Right atrium auricular region (tissue), 2 donors: ENCODE measurements at regions not wholly inside any gene's neighbourhood (a gene's known extent, or its start where the extent isn't known, plus 50 kb on each side); places are given as distances from the start of the nearest gene placed in this dataset.
"Not testable (repeated sequence)": the region's sequence is repeated elsewhere in the genome, so short reads cannot be mapped to it uniquely, and the experiment has no call there.

Source experiments
- DNase-seq: peaks from one replicate; pipeline ENCODE4 v3.0.0-alpha.2; 2019; ENCODE audit warnings: low spot score
- H3K27ac ChIP-seq, 2 donors: fragments of 200-600 bp; sonication (generic); 1 replicate in 1 of 2; 2 replicates in 1 of 2; pipeline ENCODE4 v1.5.1; 2016 to 2019
- H3K27me3 ChIP-seq, 2 donors: fragments of 200-600 bp; sonication (generic); one replicate each; pipeline versions ENCODE4 v1.5.1 to v1.6.0; 2017 to 2019
- H3K36me3 ChIP-seq: fragments of 200-600 bp; sonication (generic); one replicate; pipeline ENCODE4 v1.5.1; 2016
- H3K4me1 ChIP-seq, 2 donors: fragments of 200-600 bp; sonication (generic); one replicate each; pipeline versions ENCODE4 v1.5.1 to v1.6.0; 2017 to 2019
- H3K4me3 ChIP-seq, 2 donors: fragments of 200-600 bp; sonication (generic); 1 replicate in 1 of 2; 2 replicates in 1 of 2; pipeline ENCODE4 v1.5.1; 2017 to 2019; ENCODE audit warnings: mild to moderate bottlenecking in 1 of 2, moderate library complexity in 1 of 2
- H3K9me3 ChIP-seq, 2 donors: fragments of 200-600 bp; sonication (generic); one replicate each; pipeline ENCODE4 v1.5.1; 2019
- TF ChIP-seq, protein P1 (sequence below), 2 donors: fragments of 200-600 bp; sonication (generic); IDR thresholded peaks; one replicate each; pipeline ENCODE4 v1.5.1; 2019; ENCODE audit warnings: antibody characterized with exemption in 2 of 2

DNA sequence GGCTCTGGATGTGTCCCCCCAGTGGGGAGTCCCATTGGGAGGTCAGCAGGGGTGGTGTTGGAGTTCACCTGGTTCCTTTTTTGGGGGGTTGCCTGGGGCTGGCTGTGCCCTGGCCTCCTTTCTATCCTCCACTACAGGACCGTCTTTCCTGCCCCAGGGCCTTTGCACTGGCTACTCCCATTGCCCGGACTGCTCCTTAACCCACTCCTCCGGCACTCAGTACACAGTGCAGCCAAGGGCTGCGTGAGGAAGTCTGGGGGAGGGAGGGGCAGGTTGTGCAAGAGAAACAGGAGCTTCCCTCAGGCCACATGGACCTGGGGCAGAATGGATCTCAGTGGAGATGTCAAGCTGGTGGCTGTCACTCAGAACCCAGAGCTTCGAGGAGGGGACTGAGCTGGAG lies 429.3 kb upstream of the SULF2 start:
- TF ChIP-seq, protein P1, sequence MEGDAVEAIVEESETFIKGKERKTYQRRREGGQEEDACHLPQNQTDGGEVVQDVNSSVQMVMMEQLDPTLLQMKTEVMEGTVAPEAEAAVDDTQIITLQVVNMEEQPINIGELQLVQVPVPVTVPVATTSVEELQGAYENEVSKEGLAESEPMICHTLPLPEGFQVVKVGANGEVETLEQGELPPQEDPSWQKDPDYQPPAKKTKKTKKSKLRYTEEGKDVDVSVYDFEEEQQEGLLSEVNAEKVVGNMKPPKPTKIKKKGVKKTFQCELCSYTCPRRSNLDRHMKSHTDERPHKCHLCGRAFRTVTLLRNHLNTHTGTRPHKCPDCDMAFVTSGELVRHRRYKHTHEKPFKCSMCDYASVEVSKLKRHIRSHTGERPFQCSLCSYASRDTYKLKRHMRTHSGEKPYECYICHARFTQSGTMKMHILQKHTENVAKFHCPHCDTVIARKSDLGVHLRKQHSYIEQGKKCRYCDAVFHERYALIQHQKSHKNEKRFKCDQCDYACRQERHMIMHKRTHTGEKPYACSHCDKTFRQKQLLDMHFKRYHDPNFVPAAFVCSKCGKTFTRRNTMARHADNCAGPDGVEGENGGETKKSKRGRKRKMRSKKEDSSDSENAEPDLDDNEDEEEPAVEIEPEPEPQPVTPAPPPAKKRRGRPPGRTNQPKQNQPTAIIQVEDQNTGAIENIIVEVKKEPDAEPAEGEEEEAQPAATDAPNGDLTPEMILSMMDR (IDR thresholded peaks at IDR 0.05): no peak
- no peak for DNase-seq
- Histone ChIP-seq H3K36me3 (no peaks in the 10 kb centered on the region), H3K9me3 (no peaks in the 10 kb centered on the region), H3K27me3 (no peaks in the 10 kb centered on the region), H3K27ac (no peak overlapping the region), H3K4me1 (no peaks in the 10 kb centered on the region), H3K4me3 (no peak overlapping the region)

DNA sequence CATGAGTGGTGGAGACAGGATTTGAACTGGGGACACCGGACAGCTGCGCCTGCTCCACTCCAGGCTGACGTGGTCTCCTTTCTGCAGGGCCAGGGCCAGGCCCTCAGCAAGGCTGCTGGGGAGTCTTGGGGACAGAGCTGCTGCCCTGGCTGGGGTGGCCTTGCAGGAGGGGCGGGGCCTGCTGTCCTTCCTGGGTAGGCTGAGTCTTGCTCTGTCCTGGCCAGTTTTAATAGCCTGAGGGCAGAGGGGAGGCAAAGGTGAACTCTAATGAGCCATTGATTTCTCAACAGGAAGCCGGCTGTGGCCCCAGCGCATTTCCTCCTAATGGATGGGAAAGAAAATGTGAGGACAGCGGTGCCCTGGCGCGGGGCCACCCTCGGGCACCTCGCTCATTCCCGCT lies 428.4 kb upstream of the SULF2 start:
- not testable (repeated sequence) for H3K27ac ChIP-seq, DNase-seq, H3K9me3 ChIP-seq, H3K27me3 ChIP-seq, H3K36me3 ChIP-seq, H3K4me1 ChIP-seq, H3K4me3 ChIP-seq

DNA sequence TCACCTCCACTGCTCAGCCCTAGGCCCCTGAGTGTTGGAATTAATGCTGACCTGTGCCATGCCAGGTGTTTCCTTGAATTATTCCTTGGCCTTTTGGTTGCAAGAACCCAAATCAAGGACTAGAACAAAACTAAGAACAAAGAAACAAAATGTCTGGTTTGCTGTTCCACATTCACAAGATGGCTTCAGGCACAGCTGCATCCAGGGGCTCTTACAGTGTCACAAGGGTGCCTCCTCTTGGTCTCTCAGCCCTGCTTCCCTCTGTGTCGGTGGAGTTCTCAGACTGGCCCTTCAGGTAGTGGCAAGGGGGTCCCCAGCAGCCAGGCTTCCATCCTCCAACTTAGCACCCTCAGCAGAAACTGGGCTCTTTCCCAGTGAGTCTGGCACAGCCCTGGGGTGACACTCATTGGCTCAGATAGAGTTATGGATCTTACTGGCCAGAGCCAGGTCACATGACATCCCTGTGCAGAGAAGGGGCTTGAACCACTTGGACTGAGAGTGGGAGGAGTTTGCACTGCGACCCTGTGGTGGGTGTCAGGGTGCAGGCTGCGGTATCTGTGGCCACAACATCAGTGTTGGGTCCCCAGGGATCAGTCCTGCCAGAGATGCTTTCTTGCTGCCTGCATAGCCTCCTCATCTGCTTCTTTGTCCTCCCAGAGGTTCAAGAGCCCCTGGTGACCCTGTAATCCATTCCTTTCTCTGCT lies 427.7 kb upstream of the SULF2 start:
- DNase-seq: no peak
- no peaks in the 10 kb centered on the region for H3K9me3 ChIP-seq
- H3K27ac ChIP-seq: no peak overlapping the region
- H3K4me3 ChIP-seq: no peak overlapping the region
- no peaks in the 10 kb centered on the region for H3K27me3 ChIP-seq
- H3K4me1 ChIP-seq: no peaks in the 10 kb centered on the region
- TF ChIP-seq, protein P1 (IDR thresholded peaks at IDR 0.05): no peak
- H3K36me3 ChIP-seq: no peaks in the 10 kb centered on the region

DNA sequence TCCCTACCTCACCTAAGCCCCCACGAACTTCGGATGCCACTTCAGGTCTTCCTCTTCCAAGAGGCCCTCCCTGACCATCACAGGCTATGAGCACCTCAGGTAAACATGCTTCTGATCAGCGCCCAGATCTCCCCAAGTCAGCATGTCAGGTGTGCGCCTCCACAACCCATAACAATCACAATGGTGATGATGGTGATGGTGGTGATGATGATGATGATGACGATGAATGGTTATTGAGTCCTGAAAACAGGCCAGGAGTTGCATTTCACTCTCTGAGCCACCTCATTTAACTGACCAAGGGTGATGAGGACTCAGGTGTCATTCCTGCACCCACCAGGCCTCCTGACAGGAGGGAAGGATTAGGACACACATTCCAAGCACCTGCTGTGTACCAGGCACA lies 426.6 kb upstream of the SULF2 start:
- Histone ChIP-seq H3K27me3 (no peaks in the 10 kb centered on the region), H3K36me3 (no peaks in the 10 kb centered on the region), H3K4me1 (no peaks in the 10 kb centered on the region), H3K4me3 (no peak overlapping the region), H3K9me3 (no peaks in the 10 kb centered on the region), H3K27ac (no peak overlapping the region)
- no peak for DNase-seq
- TF ChIP-seq, protein P1 (IDR thresholded peaks at IDR 0.05): no peak

DNA sequence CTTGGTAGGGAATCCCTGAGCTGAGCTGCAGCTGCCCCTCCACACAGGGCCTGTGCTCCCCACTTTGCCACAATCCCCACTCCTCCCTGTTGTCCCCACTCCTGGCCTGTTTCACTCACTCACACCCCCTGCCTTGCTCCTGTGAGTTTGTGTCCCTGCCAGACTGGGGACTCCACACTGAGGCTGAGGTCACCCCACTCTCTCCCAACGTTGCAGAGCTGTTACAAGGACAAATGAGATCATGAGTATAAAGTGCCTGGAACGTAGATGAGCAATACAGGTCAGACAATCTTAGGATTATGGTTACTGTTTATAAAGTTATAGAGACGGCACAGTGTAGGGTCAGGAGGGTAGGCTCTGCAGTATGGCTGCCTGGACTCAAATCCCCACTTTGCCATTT lies 426.0 kb upstream of the SULF2 start:
- Histone ChIP-seq H3K9me3 (no peaks in the 10 kb centered on the region), H3K36me3 (no peaks in the 10 kb centered on the region), H3K27ac (no peak overlapping the region), H3K4me3 (no peak overlapping the region), H3K4me1 (no peaks in the 10 kb centered on the region), H3K27me3 (no peaks in the 10 kb centered on the region)
- DNase-seq: no peak
- TF ChIP-seq, protein P1 (IDR thresholded peaks at IDR 0.05): no peak

DNA sequence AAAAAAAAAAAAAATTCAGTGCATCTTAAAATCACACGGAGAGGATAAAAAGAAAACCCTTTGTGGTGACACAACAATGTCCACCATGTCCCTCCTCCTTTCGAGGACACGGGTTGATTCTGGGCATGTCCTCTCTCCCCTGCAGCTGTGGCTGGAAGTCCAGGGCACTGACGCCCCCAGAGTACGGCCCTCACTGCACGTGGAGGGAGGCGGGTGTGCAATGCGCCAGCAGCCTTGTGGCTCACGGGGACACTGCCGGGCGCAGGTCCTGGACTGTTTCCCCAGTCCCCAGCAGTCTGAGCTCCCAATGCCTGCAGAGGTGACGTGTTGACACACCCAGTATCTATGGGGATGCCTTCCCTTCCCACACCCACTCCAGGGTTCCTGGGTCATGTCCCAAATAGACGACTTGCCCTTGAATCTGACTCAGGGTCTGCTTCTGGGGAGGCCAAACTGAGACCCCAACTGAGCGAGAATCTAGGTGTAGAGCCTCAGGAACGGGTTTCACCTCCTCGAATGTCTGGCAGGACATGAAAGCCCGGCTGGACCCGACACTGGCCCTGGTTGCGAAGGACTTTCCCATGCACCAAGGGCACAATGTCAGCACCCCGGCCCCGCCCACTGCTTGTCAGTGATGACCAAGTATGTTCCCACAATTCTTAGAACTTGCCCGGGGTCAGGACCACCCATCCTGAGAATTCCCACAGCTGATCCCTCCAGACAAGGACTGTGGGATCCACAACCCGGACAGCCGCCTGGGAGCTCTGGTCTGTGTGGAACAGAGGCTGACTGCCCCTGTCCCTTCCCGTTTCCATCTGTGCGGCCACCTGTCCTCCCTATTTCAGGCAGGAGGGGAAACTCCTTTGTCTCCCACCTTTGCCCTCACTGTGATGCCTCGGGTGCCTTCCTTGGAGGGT lies 425.1 kb upstream of the SULF2 start:
- TF ChIP-seq, protein P1 (IDR thresholded peaks at IDR 0.05): no peak
- H3K27me3 ChIP-seq: no peaks in the 10 kb centered on the region
- no peaks in the 10 kb centered on the region for H3K36me3 ChIP-seq
- no peak overlapping the region for H3K4me3 ChIP-seq
- DNase-seq: no peak
- no peak overlapping the region for H3K27ac ChIP-seq
- no peaks in the 10 kb centered on the region for H3K4me1 ChIP-seq
- H3K9me3 ChIP-seq: no peaks in the 10 kb centered on the region
